Activated CD8-positive, alpha-beta T cell treated with anti-CD3 and anti-CD28 coated beads, Interleukin-2, amount 10 ng/mL, durations not matched to agents 7 days and 5 days (primary cell): ENCODE measurements at regions not wholly inside any gene's neighbourhood (a gene's known extent, or its start where the extent isn't known, plus 50 kb on each side); places are given as distances from the start of the nearest gene placed in this dataset.
"Not testable (repeated sequence)": the region's sequence is repeated elsewhere in the genome, so short reads cannot be mapped to it uniquely, and the experiment has no call there.

Experiments
- ATAC-seq: fragments of 150-1000 bp; cut with Tn5 transposase; one replicate; pipeline ENCODE4 v1.10.0; 2021; ENCODE audit warnings: moderate library complexity
- CTCF ChIA-PET: fragments of 350-600 bp; sonication (Branson Sonifier 250); formaldehyde crosslinking; loops from one replicate; lab custom pipeline; 2021; ENCODE audit warnings: antibody characterized with exemption; lab: Charles Lee
- POLR2A ChIA-PET: fragments of 350-600 bp; sonication (Branson Sonifier 250); formaldehyde crosslinking; loops from one replicate; lab custom pipeline; 2021; ENCODE audit warnings: antibody characterized with exemption; lab: Charles Lee
- DNase-seq: peaks from one replicate; pipeline ENCODE4 v3.0.0-alpha.2; 2020
- H3K27ac Mint-ChIP-seq: one replicate; pipeline ENCODE4 v1.8.0; 2021; ENCODE audit warnings: mild to moderate bottlenecking, mixed read lengths
- H3K27me3 Mint-ChIP-seq: one replicate; pipeline ENCODE4 v1.8.0; 2021; ENCODE audit warnings: low read depth, mixed read lengths
- H3K36me3 Mint-ChIP-seq: one replicate; pipeline ENCODE4 v1.8.0; 2021; ENCODE audit warnings: low read depth, mixed read lengths
- H3K4me1 Mint-ChIP-seq: one replicate; pipeline ENCODE4 v1.8.0; 2021; ENCODE audit warnings: low read depth, mixed read lengths
- H3K4me3 Mint-ChIP-seq: one replicate; pipeline ENCODE4 v1.8.0; 2021; ENCODE audit warnings: mild to moderate bottlenecking, mixed read lengths
- H3K9me3 Mint-ChIP-seq: one replicate; pipeline ENCODE4 v1.8.0; 2022; ENCODE audit warnings: mixed read lengths; ENCODE audit not compliant: insufficient read depth

GRCh38 chr4:117927823-117928222 lies 106.5 kb upstream of the NDST3 start:
- CTCF ChIA-PET, POLR2A ChIA-PET, H3K36me3 Mint-ChIP-seq, H3K4me3 Mint-ChIP-seq, H3K9me3 Mint-ChIP-seq, DNase-seq, ATAC-seq, H3K4me1 Mint-ChIP-seq, H3K27ac Mint-ChIP-seq, H3K27me3 Mint-ChIP-seq: not testable (repeated sequence)

DNA sequence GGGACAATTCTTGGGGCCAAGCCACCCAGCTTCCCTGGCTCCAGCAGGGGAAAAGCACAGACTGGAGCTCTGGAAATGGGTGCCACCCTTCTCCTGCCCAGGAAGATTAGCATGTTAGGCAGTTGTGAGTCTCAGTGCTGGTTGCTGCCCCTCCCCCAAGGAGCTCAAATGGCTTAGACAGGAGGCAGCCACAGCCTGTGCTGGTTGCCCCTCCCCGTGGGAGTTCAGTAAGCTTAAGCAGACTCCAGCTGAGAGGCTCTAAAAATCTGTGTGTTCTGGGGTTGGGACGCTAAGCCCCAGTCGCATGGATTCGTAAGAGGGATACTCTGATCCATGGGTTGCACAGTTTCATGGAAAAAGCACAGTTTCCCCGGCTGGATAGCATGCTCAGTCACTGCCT lies 92.7 kb upstream of the NDST3 start:
- H3K4me1 Mint-ChIP-seq = no peaks in the 10 kb centered on the region
- no peak overlapping the region for H3K27ac Mint-ChIP-seq
- ChIA-PET POLR2A (no interaction called here), CTCF (no interaction called here)
- peaks cover 5% of the 10 kb centered on the region for H3K9me3 Mint-ChIP-seq
- H3K4me3 Mint-ChIP-seq = no peak overlapping the region
- H3K27me3 Mint-ChIP-seq = no peaks in the 10 kb centered on the region
- ATAC-seq (no peak), DNase-seq (no peak)
- H3K36me3 Mint-ChIP-seq = no peaks in the 10 kb centered on the region

- DNase-seq (no peak), ATAC-seq (no peak)
- Mint-ChIP-seq H3K36me3 (no peaks in the 10 kb centered on the region), H3K9me3 (peaks cover 5% of the 10 kb centered on the region), H3K4me3 (no peak overlapping the region), H3K4me1 (no peaks in the 10 kb centered on the region), H3K27ac (no peak overlapping the region), H3K27me3 (no peaks in the 10 kb centered on the region)
- ChIA-PET CTCF (no interaction called here), POLR2A (no interaction called here)
Measured at GRCh38 chr4:117949621-117950020, 84.7 kb upstream of the NDST3 start.

DNA sequence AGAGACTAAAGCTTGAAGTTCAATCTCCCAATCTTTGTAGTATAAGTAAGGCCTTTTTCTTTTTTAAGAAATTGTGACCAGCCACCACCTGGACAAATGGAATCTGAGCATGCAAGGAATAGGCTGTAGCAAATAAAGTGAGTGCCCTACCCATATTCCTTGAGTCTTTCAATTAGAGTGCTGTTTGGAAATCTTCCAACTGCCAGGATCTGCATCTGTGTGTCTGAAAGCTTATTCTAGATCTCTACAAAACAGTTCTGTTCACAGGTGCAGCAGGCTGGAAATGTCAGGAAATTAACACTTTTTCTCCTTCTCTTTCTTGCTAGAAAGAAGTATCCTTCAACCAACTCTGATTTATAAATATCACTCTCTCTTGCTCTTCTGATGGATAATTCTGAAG lies 76.7 kb upstream of the NDST3 start:
- Mint-ChIP-seq H3K27me3 (no peaks in the 10 kb centered on the region), H3K4me1 (no peaks in the 10 kb centered on the region), H3K27ac (no peak overlapping the region), H3K36me3 (no peaks in the 10 kb centered on the region), H3K9me3 (peaks cover 3% of the 10 kb centered on the region), H3K4me3 (no peak overlapping the region)
- CTCF ChIA-PET = no interaction called here
- no peak for ATAC-seq
- POLR2A ChIA-PET = no interaction called here
- DNase-seq = no peak

- ATAC-seq (no peak), DNase-seq (no peak)
- Mint-ChIP-seq H3K27me3 (no peaks in the 10 kb centered on the region), H3K4me1 (no peaks in the 10 kb centered on the region), H3K36me3 (no peaks in the 10 kb centered on the region), H3K27ac (no peak overlapping the region), H3K4me3 (no peak overlapping the region), H3K9me3 (no peaks in the 10 kb centered on the region)
- ChIA-PET POLR2A (no interaction called here), CTCF (no interaction called here)
Measured at GRCh38 chr4:117965622-117966021, 68.7 kb upstream of the NDST3 start.

- ATAC-seq = no peak
- no peaks in the 10 kb centered on the region for H3K9me3 Mint-ChIP-seq
- POLR2A ChIA-PET = no interaction called here
- no peak overlapping the region for H3K4me3 Mint-ChIP-seq
- no peak for DNase-seq
- no peaks in the 10 kb centered on the region for H3K4me1 Mint-ChIP-seq
- H3K27ac Mint-ChIP-seq = no peak overlapping the region
- CTCF ChIA-PET = no interaction called here
- H3K36me3 Mint-ChIP-seq = no peaks in the 10 kb centered on the region
- no peaks in the 10 kb centered on the region for H3K27me3 Mint-ChIP-seq
Measured at GRCh38 chr4:117968606-117969005, 65.7 kb upstream of the NDST3 start.

DNA sequence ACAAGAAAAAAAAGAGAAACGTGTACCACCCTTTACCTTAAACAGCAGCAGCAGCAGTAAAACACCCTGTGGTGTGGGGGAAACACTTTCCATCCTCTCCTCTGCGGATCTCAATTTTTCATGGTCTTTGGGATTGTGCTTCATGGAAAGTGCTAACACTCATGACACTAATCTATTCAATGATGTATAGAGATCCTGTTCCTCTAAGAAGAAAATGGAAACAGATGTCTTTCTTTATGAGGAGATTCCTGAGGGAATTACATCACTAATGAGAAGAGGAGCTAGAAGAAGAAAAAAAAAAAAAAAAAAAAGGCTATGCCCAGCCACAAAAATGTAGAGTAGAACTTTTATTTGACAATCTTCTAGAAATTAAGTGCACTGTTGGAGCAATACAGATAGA lies 62.9 kb upstream of the NDST3 start:
- ChIA-PET POLR2A (no interaction called here), CTCF (no interaction called here)
- no peaks in the 10 kb centered on the region for H3K4me1 Mint-ChIP-seq
- no peaks in the 10 kb centered on the region for H3K9me3 Mint-ChIP-seq
- no peaks in the 10 kb centered on the region for H3K27me3 Mint-ChIP-seq
- ATAC-seq (no peak), DNase-seq (no peak)
- H3K4me3 Mint-ChIP-seq = no peak overlapping the region
- no peaks in the 10 kb centered on the region for H3K36me3 Mint-ChIP-seq
- no peak overlapping the region for H3K27ac Mint-ChIP-seq

DNA sequence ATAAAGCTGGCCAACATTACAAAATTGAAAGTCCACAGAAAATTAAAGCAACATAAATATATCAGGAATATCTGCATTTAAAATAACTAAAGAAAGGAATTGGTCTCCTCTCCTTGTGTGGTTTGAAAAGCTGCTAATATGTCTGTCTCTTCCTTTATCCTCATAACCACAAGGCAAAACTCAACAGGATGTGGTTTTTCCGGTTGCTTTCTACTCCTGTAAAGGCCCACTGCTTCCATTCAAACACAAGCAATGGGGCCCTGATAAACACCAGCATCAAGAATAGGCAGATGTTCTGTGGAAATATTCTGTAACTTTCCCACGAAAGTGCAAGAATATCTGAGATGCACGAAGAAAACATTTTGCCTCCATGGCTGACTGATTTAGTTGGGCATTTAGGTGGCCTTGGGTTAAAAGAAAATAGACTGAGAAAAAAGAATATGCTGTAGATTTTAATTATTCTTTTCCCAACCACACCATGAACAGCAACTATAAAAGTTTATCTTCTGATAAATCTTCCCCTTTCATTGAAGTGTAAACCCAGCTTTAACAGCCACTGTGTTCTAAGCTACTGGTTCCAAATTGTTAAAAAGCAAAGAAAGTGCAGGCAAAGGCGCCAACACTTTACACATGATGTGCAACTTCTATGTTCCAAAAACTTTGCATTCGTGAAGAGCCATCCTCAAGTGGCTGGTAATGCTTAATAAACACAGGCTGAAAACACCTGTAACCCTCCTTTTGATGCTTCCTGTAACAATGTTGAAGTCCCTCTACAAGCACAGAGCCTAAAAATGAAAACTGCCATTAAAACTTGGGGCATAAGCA lies 50.5 kb upstream of the NDST3 start:
- ChIA-PET CTCF (no interaction called here), POLR2A (no interaction called here)
- Mint-ChIP-seq H3K27ac (no peak overlapping the region), H3K4me3 (no peak overlapping the region), H3K27me3 (no peaks in the 10 kb centered on the region), H3K36me3 (no peaks in the 10 kb centered on the region), H3K4me1 (peaks cover 7% of the 10 kb centered on the region), H3K9me3 (no peaks in the 10 kb centered on the region)
- DNase-seq (no peak), ATAC-seq (no peak)

DNA sequence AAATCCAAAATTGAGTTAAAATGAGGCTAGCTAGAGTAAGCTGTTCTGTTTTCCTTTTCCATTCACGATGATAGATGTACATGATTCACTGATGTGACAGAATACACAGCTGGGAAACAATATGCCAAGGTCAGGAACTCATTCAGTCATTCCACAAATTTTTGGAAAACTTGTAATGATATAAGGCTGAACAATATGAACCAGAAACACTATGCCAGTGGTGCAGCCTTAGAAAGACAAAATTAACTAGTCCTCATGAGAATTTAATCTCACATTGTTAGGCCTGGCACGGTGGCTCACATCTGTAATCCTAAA lies 50.0 kb upstream of the NDST3 start:
- ATAC-seq (no peak), DNase-seq (no peak)
- no peaks in the 10 kb centered on the region for H3K36me3 Mint-ChIP-seq
- no peaks in the 10 kb centered on the region for H3K9me3 Mint-ChIP-seq
- no peak overlapping the region for H3K4me3 Mint-ChIP-seq
- POLR2A ChIA-PET = no interaction called here
- no peaks in the 10 kb centered on the region for H3K27me3 Mint-ChIP-seq
- peaks cover 7% of the 10 kb centered on the region for H3K4me1 Mint-ChIP-seq
- no peak overlapping the region for H3K27ac Mint-ChIP-seq
- CTCF ChIA-PET = no interaction called here
